ENCODE measurements at regions not wholly inside any gene's neighbourhood (a gene's known extent, or its start where the extent isn't known, plus 50 kb on each side); places are given as distances from the start of the nearest gene placed in this dataset.
A peak's percentile ranks its signal among the peaks of the same experiment; 100 is the strongest.

DNA sequence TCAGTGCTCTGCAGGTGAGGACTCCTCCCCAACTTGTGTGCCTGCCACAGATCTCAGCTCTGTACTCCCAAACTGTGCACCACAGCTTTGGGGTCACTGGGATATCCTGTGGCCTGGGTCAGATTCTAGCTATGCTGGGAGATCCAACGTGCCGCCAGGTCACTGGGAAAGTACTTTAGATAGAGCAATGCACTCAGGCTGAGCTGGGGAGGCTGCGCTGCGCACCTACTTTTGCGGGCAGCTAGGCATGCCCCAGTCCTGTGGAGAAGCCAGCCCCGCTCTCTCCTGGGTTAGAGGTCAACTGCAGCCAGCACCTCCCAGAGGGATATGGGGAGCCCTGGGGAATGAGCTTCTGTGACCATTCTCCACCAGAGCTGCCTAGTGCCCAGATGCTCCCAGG, 552.1 kb upstream of the CDH9 start:
- no peak for DNase-seq (ENCODE audit: low read depth in 4 of 6, low spot score in 6 of 6)
- H3K9me3 ChIP-seq (ENCODE audit: control insufficient read depth, insufficient read depth, low read length), result no peaks in the 10 kb centered on the region
- 96% methylated on average over 6 of the region's 6 CpGs for WGBS (ENCODE audit: insufficient coverage)
- no peak overlapping the region for H3K4me3 ChIP-seq (ENCODE audit: low read depth, low read length)
- H3K4me1 ChIP-seq (ENCODE audit: control insufficient read depth, insufficient read depth, low read length), result no peaks in the 10 kb centered on the region
- H3K27me3 ChIP-seq (ENCODE audit: control insufficient read depth, insufficient read depth, low read length), result no peaks in the 10 kb centered on the region
- no peak overlapping the region for H3K27ac ChIP-seq (ENCODE audit: low read depth, low read length)
- H3K36me3 ChIP-seq (ENCODE audit: control insufficient read depth, insufficient read depth, low read length), result no peaks in the 10 kb centered on the region

DNA sequence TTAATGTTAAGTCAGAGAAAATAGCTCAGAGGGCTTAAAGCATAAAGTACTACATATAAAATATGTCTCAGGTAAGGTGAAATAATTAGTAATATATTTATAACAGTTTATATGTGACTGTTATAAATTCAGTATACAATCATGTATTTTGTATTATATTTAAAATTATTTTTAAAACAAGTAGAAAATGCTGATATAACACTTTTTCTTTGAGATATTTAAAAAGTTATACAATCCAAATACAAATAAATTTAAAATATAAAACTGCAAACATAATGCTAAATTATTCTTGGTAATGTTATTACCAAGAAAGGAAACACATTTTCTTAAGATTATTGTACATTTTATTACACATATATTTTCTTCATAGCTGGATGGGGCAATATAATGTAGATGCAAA, 539.9 kb upstream of the CDH9 start:
- Histone ChIP-seq H3K27me3 (ENCODE audit: control insufficient read depth, insufficient read depth, low read length) (no peaks in the 10 kb centered on the region), H3K4me3 (ENCODE audit: low read depth, low read length) (no peak overlapping the region), H3K9me3 (ENCODE audit: control insufficient read depth, insufficient read depth, low read length) (no peaks in the 10 kb centered on the region), H3K27ac (ENCODE audit: low read depth, low read length) (no peak overlapping the region), H3K36me3 (ENCODE audit: control insufficient read depth, insufficient read depth, low read length) (no peaks in the 10 kb centered on the region), H3K4me1 (ENCODE audit: control insufficient read depth, insufficient read depth, low read length) (no peaks in the 10 kb centered on the region)
- no peak for DNase-seq (ENCODE audit: low read depth in 4 of 6, low spot score in 6 of 6)

DNA sequence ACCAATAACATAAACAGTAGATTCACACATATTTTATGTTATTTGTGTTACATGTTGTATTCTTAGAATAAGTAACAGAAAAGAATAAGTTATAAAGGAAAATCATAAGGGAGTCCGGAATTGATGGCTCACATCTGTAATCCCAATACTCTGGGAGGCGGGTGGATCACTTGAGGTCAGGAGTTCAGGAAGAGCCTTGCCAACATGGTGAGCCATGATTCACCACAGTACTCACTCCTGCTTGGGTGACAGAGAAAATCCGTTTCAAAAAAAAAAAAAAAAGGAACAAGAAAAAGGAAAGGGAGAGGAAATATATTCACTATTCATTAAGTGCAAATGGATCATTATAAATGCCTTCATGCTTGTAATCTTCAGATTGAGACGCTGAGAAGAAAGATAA, 533.3 kb upstream of the CDH9 start:
- H3K36me3 ChIP-seq (ENCODE audit: control insufficient read depth, insufficient read depth, low read length), result no peaks in the 10 kb centered on the region
- H3K27ac ChIP-seq (ENCODE audit: low read depth, low read length), result no peak overlapping the region
- no peak overlapping the region for H3K4me3 ChIP-seq (ENCODE audit: low read depth, low read length)
- no peak for DNase-seq (ENCODE audit: low read depth in 4 of 6, low spot score in 6 of 6)
- no peaks in the 10 kb centered on the region for H3K4me1 ChIP-seq (ENCODE audit: control insufficient read depth, insufficient read depth, low read length)
- H3K9me3 ChIP-seq (ENCODE audit: control insufficient read depth, insufficient read depth, low read length), result no peaks in the 10 kb centered on the region
- WGBS (ENCODE audit: insufficient coverage), result no CpG with 5 or more reads among the region's 4 CpGs
- H3K27me3 ChIP-seq (ENCODE audit: control insufficient read depth, insufficient read depth, low read length), result no peaks in the 10 kb centered on the region

DNA sequence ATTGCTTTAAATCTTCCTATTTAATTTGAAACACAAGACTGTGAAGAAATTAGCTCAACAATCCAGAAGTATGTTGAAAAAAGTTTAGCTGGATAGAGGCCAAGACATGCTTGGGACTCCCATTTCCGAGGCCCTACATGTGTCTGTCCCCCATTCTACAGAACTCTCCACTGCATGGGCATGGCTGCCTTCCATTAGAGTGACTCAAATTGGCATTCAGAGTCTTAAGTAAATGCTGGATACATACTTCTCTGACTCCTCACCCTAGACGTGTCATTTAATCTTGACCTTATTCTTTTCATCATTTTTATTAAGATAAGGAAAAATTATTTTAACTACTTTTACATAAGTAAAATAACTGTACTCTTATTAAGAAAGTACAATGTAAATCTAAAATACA, 530.4 kb upstream of the CDH9 start:
- 86% methylated on average over 1 of the region's 2 CpGs for WGBS (ENCODE audit: insufficient coverage)
- Histone ChIP-seq H3K4me1 (ENCODE audit: control insufficient read depth, insufficient read depth, low read length) (no peaks in the 10 kb centered on the region), H3K36me3 (ENCODE audit: control insufficient read depth, insufficient read depth, low read length) (no peaks in the 10 kb centered on the region), H3K27ac (ENCODE audit: low read depth, low read length) (no peak overlapping the region), H3K9me3 (ENCODE audit: control insufficient read depth, insufficient read depth, low read length) (no peaks in the 10 kb centered on the region), H3K4me3 (ENCODE audit: low read depth, low read length) (no peak overlapping the region), H3K27me3 (ENCODE audit: control insufficient read depth, insufficient read depth, low read length) (no peaks in the 10 kb centered on the region)
- no peak for DNase-seq (ENCODE audit: low read depth in 4 of 6, low spot score in 6 of 6)

DNA sequence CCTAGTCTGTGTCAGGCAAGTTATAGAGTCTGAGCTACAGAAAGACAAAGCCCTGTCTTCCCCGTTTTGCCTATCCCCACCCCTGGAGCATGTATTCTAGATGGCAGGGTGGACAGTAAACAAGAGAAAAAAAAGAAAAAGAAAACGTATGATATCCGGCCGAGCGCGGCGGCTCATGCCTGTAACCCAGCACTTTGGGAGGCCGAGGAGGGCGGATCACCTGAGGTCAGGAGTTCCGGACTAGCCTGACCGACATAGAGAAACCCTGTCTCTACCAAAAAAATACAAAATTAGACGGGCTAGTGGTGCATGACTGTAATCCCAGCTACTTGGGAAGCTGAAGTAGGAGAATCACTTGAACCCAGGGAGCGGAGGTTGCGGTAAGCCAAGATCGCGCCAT, 523.0 kb upstream of the CDH9 start:
- no peak for DNase-seq (ENCODE audit: low read depth in 4 of 6, low spot score in 6 of 6)
- Histone ChIP-seq H3K9me3 (ENCODE audit: control insufficient read depth, insufficient read depth, low read length) (no peaks in the 10 kb centered on the region), H3K36me3 (ENCODE audit: control insufficient read depth, insufficient read depth, low read length) (no peaks in the 10 kb centered on the region), H3K27ac (ENCODE audit: low read depth, low read length) (no peak overlapping the region), H3K27me3 (ENCODE audit: control insufficient read depth, insufficient read depth, low read length) (no peaks in the 10 kb centered on the region), H3K4me1 (ENCODE audit: control insufficient read depth, insufficient read depth, low read length) (no peaks in the 10 kb centered on the region), H3K4me3 (ENCODE audit: low read depth, low read length) (no peak overlapping the region)
- 92% methylated on average over 5 of the region's 16 CpGs for WGBS (ENCODE audit: insufficient coverage)

DNA sequence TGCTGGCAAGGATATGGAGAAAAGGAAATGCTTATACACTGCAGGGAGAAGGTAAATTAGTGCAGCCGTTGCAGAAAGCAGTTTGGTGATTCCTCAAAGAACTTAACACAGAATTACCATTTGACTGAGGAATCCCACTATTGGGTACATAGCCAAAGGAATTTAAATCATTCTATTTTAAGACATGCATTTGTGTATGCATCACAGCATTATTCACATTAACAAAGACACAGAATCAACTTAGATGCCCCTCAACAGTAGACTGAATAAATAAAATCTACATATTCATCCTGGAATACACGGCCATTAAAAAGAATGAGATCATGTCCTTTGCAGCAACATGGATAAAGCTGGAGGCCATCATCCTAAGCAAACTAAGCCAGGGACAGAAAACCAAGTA, 510.1 kb upstream of the CDH9 start:
- WGBS (ENCODE audit: insufficient coverage), result no CpG with 5 or more reads among the region's 2 CpGs
- Histone ChIP-seq H3K36me3 (ENCODE audit: control insufficient read depth, insufficient read depth, low read length) (no peaks in the 10 kb centered on the region), H3K27me3 (ENCODE audit: control insufficient read depth, insufficient read depth, low read length) (no peaks in the 10 kb centered on the region), H3K4me3 (ENCODE audit: low read depth, low read length) (no peak overlapping the region), H3K27ac (ENCODE audit: low read depth, low read length) (no peak overlapping the region), H3K4me1 (ENCODE audit: control insufficient read depth, insufficient read depth, low read length) (no peaks in the 10 kb centered on the region), H3K9me3 (ENCODE audit: control insufficient read depth, insufficient read depth, low read length) (no peaks in the 10 kb centered on the region)
- DNase-seq (ENCODE audit: low read depth in 4 of 6, low spot score in 6 of 6), result no peak

DNA sequence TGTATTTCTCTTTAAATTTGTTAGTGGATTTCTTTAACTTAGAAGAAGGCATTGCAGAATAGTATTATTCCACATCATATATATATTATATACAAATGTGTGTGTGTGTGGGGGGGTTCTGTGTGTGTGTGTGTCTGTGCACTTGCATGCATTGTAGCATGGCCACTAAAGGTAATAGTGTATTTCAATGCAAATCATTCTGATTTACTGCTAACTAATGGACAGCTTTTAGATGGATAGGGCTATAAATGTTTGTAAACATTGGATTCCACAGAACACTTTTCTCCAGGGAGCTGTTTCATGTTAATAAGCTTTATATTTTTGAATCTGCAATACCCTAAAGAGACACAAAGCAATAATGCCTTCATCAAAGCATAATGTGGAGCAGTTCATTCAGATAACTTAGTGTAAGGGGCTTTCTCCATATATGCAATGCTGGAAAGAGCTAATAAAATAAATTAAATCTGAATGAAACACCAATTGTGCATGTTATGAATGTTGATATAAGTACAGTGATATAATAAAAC, 496.7 kb upstream of the CDH9 start:
- H3K4me1 ChIP-seq (ENCODE audit: control insufficient read depth, insufficient read depth, low read length), result no peaks in the 10 kb centered on the region
- H3K27me3 ChIP-seq (ENCODE audit: control insufficient read depth, insufficient read depth, low read length), result no peaks in the 10 kb centered on the region
- H3K27ac ChIP-seq (ENCODE audit: low read depth, low read length), result no peak overlapping the region
- no peaks in the 10 kb centered on the region for H3K36me3 ChIP-seq (ENCODE audit: control insufficient read depth, insufficient read depth, low read length)
- H3K4me3 ChIP-seq (ENCODE audit: low read depth, low read length), result no peak overlapping the region
- DNase-seq (ENCODE audit: low read depth in 4 of 6, low spot score in 6 of 6), result peak in 1 of 6 donors; percentile 78
- no peaks in the 10 kb centered on the region for H3K9me3 ChIP-seq (ENCODE audit: control insufficient read depth, insufficient read depth, low read length)

DNA sequence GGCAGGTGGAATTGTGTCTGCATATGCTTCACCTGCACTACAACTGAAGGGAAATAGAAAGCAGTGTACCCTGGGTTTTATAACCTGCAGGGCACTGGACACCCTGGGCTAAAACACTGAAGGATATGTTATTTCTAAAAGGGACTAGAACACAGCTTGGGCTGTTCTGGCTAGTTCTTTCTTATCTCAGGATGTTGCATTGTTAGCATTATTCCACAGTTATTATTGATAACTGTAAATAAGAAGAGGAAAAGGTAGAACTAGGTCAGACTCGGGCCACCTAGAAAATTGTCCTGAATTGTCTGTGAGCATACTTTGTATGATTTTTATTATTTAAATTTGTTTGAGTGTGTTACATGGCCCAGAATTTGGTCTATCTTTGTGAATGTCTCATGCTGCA, 493.9 kb upstream of the CDH9 start:
- Histone ChIP-seq H3K27me3 (ENCODE audit: control insufficient read depth, insufficient read depth, low read length) (no peaks in the 10 kb centered on the region), H3K27ac (ENCODE audit: low read depth, low read length) (no peak overlapping the region), H3K36me3 (ENCODE audit: control insufficient read depth, insufficient read depth, low read length) (no peaks in the 10 kb centered on the region), H3K9me3 (ENCODE audit: control insufficient read depth, insufficient read depth, low read length) (no peaks in the 10 kb centered on the region), H3K4me3 (ENCODE audit: low read depth, low read length) (no peak overlapping the region), H3K4me1 (ENCODE audit: control insufficient read depth, insufficient read depth, low read length) (no peaks in the 10 kb centered on the region)
- no peak for DNase-seq (ENCODE audit: low read depth in 4 of 6, low spot score in 6 of 6)
- WGBS (ENCODE audit: insufficient coverage), result 100% methylated on average over 1 of the region's 1 CpG

DNA sequence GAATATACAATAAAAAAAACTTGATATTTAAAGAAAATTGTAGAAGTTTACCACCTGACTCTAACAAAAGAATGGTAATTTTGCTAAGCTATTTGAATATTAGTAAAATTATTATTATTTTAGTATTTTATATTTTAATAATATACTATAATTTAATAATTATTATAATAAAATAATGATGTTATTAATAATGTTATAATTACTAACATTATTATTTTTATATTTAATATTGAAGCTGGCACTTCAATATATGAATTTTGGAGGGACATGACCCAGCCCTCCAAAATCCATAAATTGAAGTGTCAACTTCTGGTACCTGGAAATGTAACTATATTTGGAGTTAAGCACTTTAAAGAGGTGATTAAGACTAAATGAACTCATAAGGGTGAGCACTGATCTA, 486.1 kb upstream of the CDH9 start:
- Histone ChIP-seq H3K4me1 (ENCODE audit: control insufficient read depth, insufficient read depth, low read length) (no peaks in the 10 kb centered on the region), H3K27me3 (ENCODE audit: control insufficient read depth, insufficient read depth, low read length) (no peaks in the 10 kb centered on the region), H3K36me3 (ENCODE audit: control insufficient read depth, insufficient read depth, low read length) (no peaks in the 10 kb centered on the region)

DNA sequence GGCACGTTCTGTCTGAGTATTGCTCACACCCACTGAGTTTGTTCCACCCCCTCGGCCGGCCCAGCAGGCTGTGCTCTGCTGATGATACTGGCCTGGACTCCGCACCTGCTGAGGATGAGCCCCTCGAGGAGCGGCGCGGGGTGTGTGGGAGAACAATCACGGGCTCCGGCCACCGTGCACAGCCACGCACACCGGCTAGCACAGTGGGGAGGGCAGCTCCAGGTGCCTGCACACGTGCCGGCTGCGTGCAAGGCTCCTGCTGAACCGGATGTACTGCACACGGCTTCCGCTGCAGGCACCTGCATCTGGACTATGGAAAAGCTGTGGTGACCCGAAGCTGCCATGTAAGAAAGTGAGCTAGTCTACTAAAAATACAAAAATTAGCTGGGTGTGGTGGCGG, 485.2 kb upstream of the CDH9 start:
- 94% methylated on average over 19 of the region's 21 CpGs for WGBS (ENCODE audit: insufficient coverage)

More for the DNA sequence above, 486.1 kb upstream of the CDH9 start:
- H3K4me3 ChIP-seq (ENCODE audit: low read depth, low read length), result no peak overlapping the region
- H3K27ac ChIP-seq (ENCODE audit: low read depth, low read length), result no peak overlapping the region
- H3K9me3 ChIP-seq (ENCODE audit: control insufficient read depth, insufficient read depth, low read length), result no peaks in the 10 kb centered on the region
- no peak for DNase-seq (ENCODE audit: low read depth in 4 of 6, low spot score in 6 of 6)

More for the DNA sequence above, 485.2 kb upstream of the CDH9 start:
- H3K36me3 ChIP-seq (ENCODE audit: control insufficient read depth, insufficient read depth, low read length), result no peaks in the 10 kb centered on the region
- H3K27me3 ChIP-seq (ENCODE audit: control insufficient read depth, insufficient read depth, low read length), result no peaks in the 10 kb centered on the region
- H3K4me3 ChIP-seq (ENCODE audit: low read depth, low read length), result no peak overlapping the region
- DNase-seq (ENCODE audit: low read depth in 4 of 6, low spot score in 6 of 6), result no peak
- H3K27ac ChIP-seq (ENCODE audit: low read depth, low read length), result no peak overlapping the region
- H3K9me3 ChIP-seq (ENCODE audit: control insufficient read depth, insufficient read depth, low read length), result no peaks in the 10 kb centered on the region
- no peaks in the 10 kb centered on the region for H3K4me1 ChIP-seq (ENCODE audit: control insufficient read depth, insufficient read depth, low read length)

Measured in spinal cord (tissue), 9 donors.